Ascending aorta (tissue), 2 donors: ENCODE measurements at regions not wholly inside any gene's neighbourhood (a gene's known extent, or its start where the extent isn't known, plus 50 kb on each side); places are given as distances from the start of the nearest gene placed in this dataset.
"Not testable (repeated sequence)": the region's sequence is repeated elsewhere in the genome, so short reads cannot be mapped to it uniquely, and the experiment has no call there.

ENCODE experiments used
- DNase-seq, 2 donors: peaks; one replicate each; pipeline ENCODE4 v3.0.0-alpha.2; 2019; ENCODE audit warnings: low spot score in 2 of 2
- H3K27ac ChIP-seq, 2 donors: fragments of 200-600 bp; sonication (generic); one replicate each; pipeline ENCODE4 v1.5.1; 2016 to 2017; ENCODE audit warnings: mild to moderate bottlenecking in 1 of 2
- H3K27me3 ChIP-seq: fragments of 200-600 bp; sonication (generic); one replicate; pipeline ENCODE4 v1.5.1; 2017
- H3K36me3 ChIP-seq, 2 donors: fragments of 200-600 bp; sonication (generic); one replicate each; pipeline ENCODE4 v1.5.1; 2016
- H3K4me1 ChIP-seq, 2 donors: fragments of 200-600 bp; sonication (generic); one replicate each; pipeline ENCODE4 v1.5.1; 2016 to 2017; ENCODE audit warnings: mild to moderate bottlenecking in 1 of 2
- H3K4me3 ChIP-seq, 2 donors: fragments of 200-600 bp; sonication (generic); one replicate each; pipeline ENCODE4 v1.5.1; 2016 to 2017; ENCODE audit warnings: mild to moderate bottlenecking in 1 of 2
- H3K9me3 ChIP-seq, 2 donors: fragments of 200-600 bp; sonication (generic); one replicate each; pipeline ENCODE4 v1.5.1; 2016
- intact Hi-C: fragments of 100-400 bp; cut with DNase I; formaldehyde crosslinking; loops from one replicate; pipeline ENCODE4 v1.15.1; 2023
- TF ChIP-seq, protein P1 (sequence below), 3 experiments: fragments of 200-600 bp in 2 of 3; fragments of 450-650 bp in 1 of 3; sonication (generic) in 2 of 3; IDR thresholded peaks; one replicate each; pipeline ENCODE4 v1.5.1; 2016 to 2019; ENCODE audit warnings: antibody characterized with exemption in 3 of 3, mild to moderate bottlenecking in 1 of 3, moderate library complexity in 1 of 3

- intact Hi-C loops: no loop called here
- no peak for DNase-seq
- no peaks in the 10 kb centered on the region for H3K36me3 ChIP-seq
- H3K27ac ChIP-seq: no peak overlapping the region
- no peaks in the 10 kb centered on the region for H3K4me1 ChIP-seq
- H3K27me3 ChIP-seq: no peaks in the 10 kb centered on the region
- peaks cover 0 to 10% of the 10 kb centered on the region in 2 donors for H3K9me3 ChIP-seq
- no peak overlapping the region for H3K4me3 ChIP-seq
- TF ChIP-seq, protein P1, sequence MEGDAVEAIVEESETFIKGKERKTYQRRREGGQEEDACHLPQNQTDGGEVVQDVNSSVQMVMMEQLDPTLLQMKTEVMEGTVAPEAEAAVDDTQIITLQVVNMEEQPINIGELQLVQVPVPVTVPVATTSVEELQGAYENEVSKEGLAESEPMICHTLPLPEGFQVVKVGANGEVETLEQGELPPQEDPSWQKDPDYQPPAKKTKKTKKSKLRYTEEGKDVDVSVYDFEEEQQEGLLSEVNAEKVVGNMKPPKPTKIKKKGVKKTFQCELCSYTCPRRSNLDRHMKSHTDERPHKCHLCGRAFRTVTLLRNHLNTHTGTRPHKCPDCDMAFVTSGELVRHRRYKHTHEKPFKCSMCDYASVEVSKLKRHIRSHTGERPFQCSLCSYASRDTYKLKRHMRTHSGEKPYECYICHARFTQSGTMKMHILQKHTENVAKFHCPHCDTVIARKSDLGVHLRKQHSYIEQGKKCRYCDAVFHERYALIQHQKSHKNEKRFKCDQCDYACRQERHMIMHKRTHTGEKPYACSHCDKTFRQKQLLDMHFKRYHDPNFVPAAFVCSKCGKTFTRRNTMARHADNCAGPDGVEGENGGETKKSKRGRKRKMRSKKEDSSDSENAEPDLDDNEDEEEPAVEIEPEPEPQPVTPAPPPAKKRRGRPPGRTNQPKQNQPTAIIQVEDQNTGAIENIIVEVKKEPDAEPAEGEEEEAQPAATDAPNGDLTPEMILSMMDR (IDR thresholded peaks at IDR 0.05): no peak
Measured at GRCh38 chr1:157313240-157313807, 175.1 kb upstream of the ETV3 start.

DNA sequence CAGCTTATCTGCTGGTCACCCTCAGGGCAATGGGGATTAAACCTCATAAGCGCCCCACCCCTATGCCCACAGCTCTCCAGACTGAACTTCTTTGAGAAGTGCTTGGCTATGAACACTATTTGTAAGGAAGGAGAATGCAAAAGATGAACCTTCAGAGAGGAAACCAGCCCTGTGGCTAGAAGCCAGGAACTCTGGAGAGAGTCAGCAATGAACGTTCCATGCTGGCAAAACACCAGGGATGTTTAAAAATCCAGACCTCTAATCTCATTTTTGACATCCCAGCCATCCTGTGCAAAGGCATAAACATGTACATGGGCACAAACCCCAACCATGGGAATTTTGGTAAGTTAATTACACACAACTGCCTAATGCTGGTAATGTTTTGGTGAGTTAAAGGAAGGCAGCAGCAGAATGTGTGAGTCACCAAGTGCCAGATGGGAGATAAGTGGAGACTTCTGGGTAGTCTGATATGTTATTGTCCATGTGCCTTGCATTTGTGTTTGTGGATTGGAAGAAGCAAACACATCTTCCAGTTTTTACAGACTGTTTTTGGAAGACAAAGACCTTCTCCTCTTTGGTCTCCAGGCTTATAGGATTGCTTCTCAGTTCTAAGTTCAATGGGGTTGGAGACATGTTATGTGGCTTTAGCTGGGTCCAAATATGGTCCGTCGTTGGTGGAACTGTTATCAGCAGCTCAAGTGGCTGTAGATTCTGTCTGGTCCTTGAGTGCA lies 174.1 kb upstream of the ETV3 start:
- Histone ChIP-seq H3K9me3 (peaks cover 0 to 6% of the 10 kb centered on the region in 2 donors), H3K4me3 (no peak overlapping the region), H3K36me3 (no peaks in the 10 kb centered on the region), H3K4me1 (no peaks in the 10 kb centered on the region), H3K27ac (no peak overlapping the region), H3K27me3 (no peaks in the 10 kb centered on the region)
- intact Hi-C loops: no loop called here
- DNase-seq: no peak
- TF ChIP-seq, protein P1 (IDR thresholded peaks at IDR 0.05): no peak

- H3K27me3 ChIP-seq: no peaks in the 10 kb centered on the region
- TF ChIP-seq, protein P1 (IDR thresholded peaks at IDR 0.05): no peak
- intact Hi-C loops: no loop called here
- no peak overlapping the region for H3K27ac ChIP-seq
- no peaks in the 10 kb centered on the region for H3K36me3 ChIP-seq
- no peaks in the 10 kb centered on the region for H3K4me1 ChIP-seq
- H3K9me3 ChIP-seq: peaks cover 0 to under 1% of the 10 kb centered on the region in 2 donors
- H3K4me3 ChIP-seq: no peak overlapping the region
- no peak for DNase-seq
Measured at GRCh38 chr1:157311730-157312081, 173.5 kb upstream of the ETV3 start.

GRCh38 chr1:157310805-157311729 lies 172.9 kb upstream of the ETV3 start:
- H3K27ac ChIP-seq, H3K4me3 ChIP-seq, H3K4me1 ChIP-seq, intact Hi-C loops, H3K36me3 ChIP-seq, H3K27me3 ChIP-seq, DNase-seq, H3K9me3 ChIP-seq: not testable (repeated sequence)

DNA sequence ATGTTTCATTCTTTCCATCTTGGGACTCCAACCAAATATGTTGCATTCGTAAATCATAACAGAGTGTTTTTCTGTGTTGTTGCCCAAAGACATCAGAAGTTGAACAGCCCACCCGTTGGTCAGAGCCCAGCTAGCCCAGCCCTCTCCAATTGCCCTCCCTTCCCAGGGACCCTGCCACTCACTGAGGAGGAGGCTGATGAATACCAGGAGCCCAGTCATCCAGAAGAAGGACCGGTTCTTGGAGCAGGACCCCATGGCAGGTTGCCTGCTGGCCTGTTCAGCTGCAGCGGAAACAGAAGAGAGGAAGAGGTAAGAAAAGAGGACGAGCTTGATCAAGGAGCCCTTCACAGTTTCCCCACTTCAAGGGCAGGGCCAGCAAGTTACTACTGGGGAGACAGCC lies 172.2 kb upstream of the ETV3 start:
- no peaks in the 10 kb centered on the region for H3K4me1 ChIP-seq
- no peaks in the 10 kb centered on the region for H3K27me3 ChIP-seq
- H3K4me3 ChIP-seq: no peak overlapping the region
- no peaks in the 10 kb centered on the region for H3K9me3 ChIP-seq
- TF ChIP-seq, protein P1 (IDR thresholded peaks at IDR 0.05): no peak
- no peak overlapping the region for H3K27ac ChIP-seq
- H3K36me3 ChIP-seq: no peaks in the 10 kb centered on the region
- intact Hi-C loops: no loop called here
- DNase-seq: no peak

DNA sequence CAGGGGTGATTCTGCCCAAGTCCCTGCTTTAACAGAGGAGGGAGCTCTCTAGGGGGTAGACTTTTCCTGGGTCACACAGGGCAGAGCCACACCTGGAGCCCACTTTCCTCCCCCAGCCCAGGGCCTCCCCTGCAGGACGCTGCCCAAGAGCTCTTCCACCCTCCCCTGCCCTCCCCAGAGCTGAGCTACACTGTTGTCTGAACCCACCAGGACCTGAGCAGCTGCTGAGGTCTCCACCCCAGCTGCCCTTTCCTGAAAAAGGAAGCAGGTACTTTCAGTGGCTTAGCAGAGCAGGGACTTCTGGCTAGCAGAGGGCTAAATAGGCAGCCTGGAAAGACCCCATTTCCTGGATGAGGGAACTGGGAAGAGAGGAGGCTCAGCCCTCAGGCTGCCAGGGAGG lies 169.3 kb upstream of the ETV3 start:
- TF ChIP-seq, protein P1 (IDR thresholded peaks at IDR 0.05): no peak
- intact Hi-C loops: no loop called here

More for the DNA sequence above, 169.3 kb upstream of the ETV3 start:
- no peaks in the 10 kb centered on the region for H3K36me3 ChIP-seq
- H3K27ac ChIP-seq: no peak overlapping the region
- H3K4me3 ChIP-seq: no peak overlapping the region
- no peaks in the 10 kb centered on the region for H3K27me3 ChIP-seq
- H3K4me1 ChIP-seq: no peaks in the 10 kb centered on the region
- H3K9me3 ChIP-seq: no peaks in the 10 kb centered on the region
- DNase-seq: no peak
